Activated naive CD8-positive, alpha-beta T cell treated with anti-CD3 and anti-CD28 coated beads, Interleukin-2, amount 10 ng/mL, durations not matched to agents 7 days and 5 days (primary cell): ENCODE measurements at regions not wholly inside any gene's neighbourhood (a gene's known extent, or its start where the extent isn't known, plus 50 kb on each side); places are given as distances from the start of the nearest gene placed in this dataset.
"Not testable (repeated sequence)": the region's sequence is repeated elsewhere in the genome, so short reads cannot be mapped to it uniquely, and the experiment has no call there.

ENCODE experiments used
- ATAC-seq: fragments of 150-1000 bp; cut with Tn5 transposase; one replicate; pipeline ENCODE4 v1.10.0; 2021; ENCODE audit warnings: low read depth, moderate library complexity
- POLR2A ChIA-PET: fragments of 350-600 bp; sonication (Branson Sonifier 250); formaldehyde crosslinking; loops from one replicate; lab custom pipeline; 2021; ENCODE audit warnings: antibody characterized with exemption; lab: Charles Lee
- DNase-seq: peaks from one replicate; pipeline ENCODE4 v3.0.0; 2021
- H3K27ac Mint-ChIP-seq: one replicate; pipeline ENCODE4 v1.8.0; 2022; ENCODE audit warnings: mild to moderate bottlenecking, mixed read lengths
- H3K27me3 Mint-ChIP-seq: one replicate; pipeline ENCODE4 v1.8.0; 2022; ENCODE audit warnings: mild to moderate bottlenecking, moderate library complexity, mixed read lengths
- H3K36me3 Mint-ChIP-seq: one replicate; pipeline ENCODE4 v1.8.0; 2021; ENCODE audit warnings: mild to moderate bottlenecking, mixed read lengths
- H3K4me1 Mint-ChIP-seq: one replicate; pipeline ENCODE4 v1.8.0; 2021; ENCODE audit warnings: mixed read lengths
- H3K4me3 Mint-ChIP-seq: one replicate; pipeline ENCODE4 v1.8.0; 2022; ENCODE audit warnings: mild to moderate bottlenecking, moderate library complexity, mixed read lengths
- H3K9me3 Mint-ChIP-seq: one replicate; pipeline ENCODE4 v1.8.0; 2021; ENCODE audit warnings: mixed read lengths

GRCh38 chr16:52924162-52924561 lies 128.5 kb downstream of the CHD9NB start:
- no peak for DNase-seq
- H3K9me3 Mint-ChIP-seq = no peaks in the 10 kb centered on the region
- no peak overlapping the region for H3K4me3 Mint-ChIP-seq
- no peaks in the 10 kb centered on the region for H3K36me3 Mint-ChIP-seq
- H3K27me3 Mint-ChIP-seq = peaks cover 3% of the 10 kb centered on the region
- no peak overlapping the region for H3K27ac Mint-ChIP-seq
- POLR2A ChIA-PET = no interaction called here
- no peaks in the 10 kb centered on the region for H3K4me1 Mint-ChIP-seq
- no peak for ATAC-seq

- no peaks in the 10 kb centered on the region for H3K4me1 Mint-ChIP-seq
- POLR2A ChIA-PET = no interaction called here
- no peak for ATAC-seq
- no peaks in the 10 kb centered on the region for H3K9me3 Mint-ChIP-seq
- DNase-seq = no peak
- no peak overlapping the region for H3K27ac Mint-ChIP-seq
- H3K27me3 Mint-ChIP-seq = peaks cover 3% of the 10 kb centered on the region
- H3K4me3 Mint-ChIP-seq = no peak overlapping the region
- no peaks in the 10 kb centered on the region for H3K36me3 Mint-ChIP-seq
Measured at GRCh38 chr16:52921104-52921503, 131.6 kb downstream of the CHD9NB start.

- POLR2A ChIA-PET = no interaction called here
- DNase-seq (no peak), ATAC-seq (no peak)
- no peak overlapping the region for H3K4me3 Mint-ChIP-seq
- H3K27ac Mint-ChIP-seq = no peak overlapping the region
- no peaks in the 10 kb centered on the region for H3K36me3 Mint-ChIP-seq
- H3K4me1 Mint-ChIP-seq = no peaks in the 10 kb centered on the region
- peaks cover 3% of the 10 kb centered on the region for H3K27me3 Mint-ChIP-seq
- H3K9me3 Mint-ChIP-seq = no peaks in the 10 kb centered on the region
Measured at GRCh38 chr16:52920331-52920730, 132.4 kb downstream of the CHD9NB start.

GRCh38 chr16:52914428-52914827 lies 138.3 kb downstream of the CHD9NB start:
- Mint-ChIP-seq H3K27ac (no peak overlapping the region), H3K36me3 (no peaks in the 10 kb centered on the region), H3K9me3 (no peaks in the 10 kb centered on the region), H3K4me1 (no peaks in the 10 kb centered on the region), H3K27me3 (no peaks in the 10 kb centered on the region), H3K4me3 (no peak overlapping the region)
- no peak for ATAC-seq
- POLR2A ChIA-PET = no interaction called here
- no peak for DNase-seq

- no peaks in the 10 kb centered on the region for H3K4me1 Mint-ChIP-seq
- no peak overlapping the region for H3K4me3 Mint-ChIP-seq
- POLR2A ChIA-PET = no interaction called here
- no peak for ATAC-seq
- no peaks in the 10 kb centered on the region for H3K9me3 Mint-ChIP-seq
- H3K36me3 Mint-ChIP-seq = no peaks in the 10 kb centered on the region
- no peak overlapping the region for H3K27ac Mint-ChIP-seq
- DNase-seq = peak; percentile 35
- no peaks in the 10 kb centered on the region for H3K27me3 Mint-ChIP-seq
Measured at GRCh38 chr16:52912565-52913173, 140.0 kb downstream of the CHD9NB start.

GRCh38 chr16:52908057-52908456 lies 144.6 kb downstream of the CHD9NB start:
- POLR2A ChIA-PET, H3K4me3 Mint-ChIP-seq, H3K4me1 Mint-ChIP-seq, H3K27me3 Mint-ChIP-seq, H3K9me3 Mint-ChIP-seq, H3K27ac Mint-ChIP-seq, DNase-seq, H3K36me3 Mint-ChIP-seq, ATAC-seq: not testable (repeated sequence)

GRCh38 chr16:52906281-52906680 lies 146.4 kb downstream of the CHD9NB start:
- POLR2A ChIA-PET = no interaction called here

GRCh38 chr16:52896478-52897164 lies 156.1 kb downstream of the CHD9NB start:
- Mint-ChIP-seq H3K36me3 (no peaks in the 10 kb centered on the region), H3K27me3 (no peaks in the 10 kb centered on the region), H3K27ac (no peak overlapping the region), H3K4me3 (no peak overlapping the region), H3K9me3 (peaks cover 2% of the 10 kb centered on the region), H3K4me1 (no peaks in the 10 kb centered on the region)
- ATAC-seq (no peak), DNase-seq (no peak)
- POLR2A ChIA-PET = no interaction called here

More at GRCh38 chr16:52906281-52906680, 146.4 kb downstream of the CHD9NB start:
- no peak for DNase-seq
- no peaks in the 10 kb centered on the region for H3K27me3 Mint-ChIP-seq
- no peak for ATAC-seq
- H3K27ac Mint-ChIP-seq = no peak overlapping the region
- H3K4me3 Mint-ChIP-seq = no peak overlapping the region
- H3K9me3 Mint-ChIP-seq = no peaks in the 10 kb centered on the region
- no peaks in the 10 kb centered on the region for H3K4me1 Mint-ChIP-seq
- no peaks in the 10 kb centered on the region for H3K36me3 Mint-ChIP-seq

- H3K4me1 Mint-ChIP-seq = no peaks in the 10 kb centered on the region
- no peak overlapping the region for H3K4me3 Mint-ChIP-seq
- no peaks in the 10 kb centered on the region for H3K36me3 Mint-ChIP-seq
- no peaks in the 10 kb centered on the region for H3K9me3 Mint-ChIP-seq
- peaks cover 3% of the 10 kb centered on the region for H3K27me3 Mint-ChIP-seq
- H3K27ac Mint-ChIP-seq = no peak overlapping the region
- no peak for ATAC-seq
- POLR2A ChIA-PET = no interaction called here
- no peak for DNase-seq
Measured at GRCh38 chr16:52874042-52874441, 178.7 kb downstream of the CHD9NB start.

GRCh38 chr16:52872731-52873130 lies 180.0 kb downstream of the CHD9NB start:
- H3K27ac Mint-ChIP-seq = no peak overlapping the region
- no peaks in the 10 kb centered on the region for H3K4me1 Mint-ChIP-seq
- ATAC-seq (no peak), DNase-seq (no peak)
- H3K4me3 Mint-ChIP-seq = no peak overlapping the region
- H3K9me3 Mint-ChIP-seq = no peaks in the 10 kb centered on the region
- no peaks in the 10 kb centered on the region for H3K36me3 Mint-ChIP-seq
- POLR2A ChIA-PET = no interaction called here
- H3K27me3 Mint-ChIP-seq = peaks cover 3% of the 10 kb centered on the region

GRCh38 chr16:52871481-52871880 lies 181.2 kb downstream of the CHD9NB start:
- Mint-ChIP-seq H3K4me1 (no peaks in the 10 kb centered on the region), H3K4me3 (no peak overlapping the region), H3K36me3 (no peaks in the 10 kb centered on the region), H3K27me3 (peaks cover 3% of the 10 kb centered on the region), H3K27ac (no peak overlapping the region), H3K9me3 (no peaks in the 10 kb centered on the region)
- no peak for ATAC-seq
- POLR2A ChIA-PET = no interaction called here
- no peak for DNase-seq

GRCh38 chr16:52869243-52869642 lies 183.5 kb downstream of the CHD9NB start:
- Mint-ChIP-seq H3K4me1 (no peaks in the 10 kb centered on the region), H3K4me3 (no peak overlapping the region), H3K27ac (no peak overlapping the region), H3K9me3 (no peaks in the 10 kb centered on the region), H3K27me3 (no peaks in the 10 kb centered on the region), H3K36me3 (no peaks in the 10 kb centered on the region)
- DNase-seq = no peak
- POLR2A ChIA-PET = no interaction called here
- ATAC-seq = no peak

GRCh38 chr16:52863000-52863399 lies 189.7 kb downstream of the CHD9NB start:
- Mint-ChIP-seq H3K27ac (no peak overlapping the region), H3K4me3 (no peak overlapping the region), H3K4me1 (no peaks in the 10 kb centered on the region), H3K36me3 (no peaks in the 10 kb centered on the region), H3K9me3 (no peaks in the 10 kb centered on the region), H3K27me3 (peaks cover under 1% of the 10 kb centered on the region)
- DNase-seq (no peak), ATAC-seq (no peak)
- POLR2A ChIA-PET = no interaction called here

- Mint-ChIP-seq H3K4me3 (no peak overlapping the region), H3K9me3 (no peaks in the 10 kb centered on the region), H3K27me3 (peaks cover 2% of the 10 kb centered on the region), H3K27ac (no peak overlapping the region), H3K36me3 (no peaks in the 10 kb centered on the region), H3K4me1 (no peaks in the 10 kb centered on the region)
- ATAC-seq (no peak), DNase-seq (no peak)
- POLR2A ChIA-PET = no interaction called here
Measured at GRCh38 chr16:52861614-52862022, 191.1 kb downstream of the CHD9NB start.
